Fibroblast of lung (primary cell): ENCODE measurements at regions not wholly inside any gene's neighbourhood (a gene's known extent, or its start where the extent isn't known, plus 50 kb on each side); places are given as distances from the start of the nearest gene placed in this dataset.

Experiments
- CTCF ChIP-seq, 2 donors: IDR thresholded peaks in 1 of 2; conservative IDR thresholded peaks in 1 of 2; 1 replicate in 1 of 2; 2 replicates in 1 of 2; pipeline ENCODE4 v1.5.1; 2011 to 2012; ENCODE audit warnings: low read length in 2 of 2, control low read depth in 1 of 2, inconsistent platforms in 1 of 2, low read depth in 1 of 2, mild to moderate bottlenecking in 1 of 2
- EZH2 ChIP-seq: IDR thresholded peaks from 2 replicates; pipeline ENCODE4 v1.5.1; 2012; ENCODE audit warnings: low read length, control low read depth, mild to moderate bottlenecking; ENCODE audit errors: missing control alignments

DNA sequence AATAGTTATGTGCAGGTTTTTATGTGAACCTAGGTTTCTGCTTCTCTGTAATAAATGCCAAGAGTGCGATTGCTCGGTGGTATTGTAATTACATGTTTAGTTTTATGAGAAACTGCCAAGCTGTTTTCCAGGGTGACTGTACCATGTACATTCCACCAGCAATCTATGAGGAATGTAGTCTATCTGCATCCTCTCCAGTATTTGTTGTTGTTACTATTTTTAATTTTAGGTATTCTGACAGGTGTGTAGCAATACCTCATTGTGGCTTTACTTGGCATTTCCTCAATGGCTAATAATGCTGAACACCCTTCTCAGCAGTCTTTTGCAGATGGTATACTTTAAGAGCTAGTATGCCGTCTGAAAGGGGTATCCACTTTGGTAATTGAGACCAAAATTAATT lies 142.1 kb downstream of the BMP2 start:
- TF ChIP-seq CTCF (conservative IDR thresholded peaks at IDR 0.05 in 1 of 2, IDR thresholded peaks at IDR 0.05 in 1 of 2; ENCODE audit: low read depth in 1 of 2, low read length in 2 of 2) (no peak), EZH2 (no peak)
